ENCODE measurements at regions not wholly inside any gene's neighbourhood (a gene's known extent, or its start where the extent isn't known, plus 50 kb on each side); places are given as distances from the start of the nearest gene placed in this dataset.
"Not testable (repeated sequence)": the region's sequence is repeated elsewhere in the genome, so short reads cannot be mapped to it uniquely, and the experiment has no call there.

GRCh38 chr2:87196720-87197388, 175.2 kb upstream of the PLGLB1 start:
- not testable (repeated sequence) for DNase-seq (ENCODE audit: low read depth in 3 of 3)

- not testable (repeated sequence) for DNase-seq (ENCODE audit: low read depth in 3 of 3)
These were observed 176.8 kb upstream of the PLGLB1 start for GRCh38 chr2:87198422-87198821.

GRCh38 chr2:87199228-87199627, 177.6 kb upstream of the PLGLB1 start:
- DNase-seq (ENCODE audit: low read depth in 3 of 3), result not testable (repeated sequence)

- not testable (repeated sequence) for DNase-seq (ENCODE audit: low read depth in 3 of 3)
These were observed 183.0 kb upstream of the PLGLB1 start for GRCh38 chr2:87204569-87205147.

- not testable (repeated sequence) for DNase-seq (ENCODE audit: low read depth in 3 of 3)
These were observed 191.3 kb upstream of the PLGLB1 start for GRCh38 chr2:87212938-87213337.

- DNase-seq (ENCODE audit: low read depth in 3 of 3), result not testable (repeated sequence)
These were observed 195.4 kb upstream of the PLGLB1 start for GRCh38 chr2:87217005-87217404.

GRCh38 chr2:87217741-87218410, 196.2 kb upstream of the PLGLB1 start:
- DNase-seq (ENCODE audit: low read depth in 3 of 3), result peak; percentile 8 to 81 (median 69)

GRCh38 chr2:87220651-87221050, 199.0 kb upstream of the PLGLB1 start:
- DNase-seq (ENCODE audit: low read depth in 3 of 3), result not testable (repeated sequence)

- DNase-seq (ENCODE audit: low read depth in 3 of 3), result not testable (repeated sequence)
These were observed 200.5 kb upstream of the PLGLB1 start for GRCh38 chr2:87222131-87222530.

- not testable (repeated sequence) for DNase-seq (ENCODE audit: low read depth in 3 of 3)
These were observed 202.2 kb upstream of the PLGLB1 start for GRCh38 chr2:87223873-87224272.

- not testable (repeated sequence) for DNase-seq (ENCODE audit: low read depth in 3 of 3)
These were observed 207.5 kb upstream of the PLGLB1 start for GRCh38 chr2:87229091-87229689.

- DNase-seq (ENCODE audit: low read depth in 3 of 3), result not testable (repeated sequence)
These were observed 208.3 kb upstream of the PLGLB1 start for GRCh38 chr2:87229964-87230363.

- DNase-seq (ENCODE audit: low read depth in 3 of 3), result not testable (repeated sequence)
These were observed 213.8 kb upstream of the PLGLB1 start for GRCh38 chr2:87235333-87235981.

GRCh38 chr2:87237570-87238336, 216.1 kb upstream of the PLGLB1 start:
- DNase-seq (ENCODE audit: low read depth in 3 of 3), result peak in 2 of 3 donors; percentile 2 to 38

- DNase-seq (ENCODE audit: low read depth in 3 of 3), result not testable (repeated sequence)
These were observed 218.0 kb upstream of the PLGLB1 start for GRCh38 chr2:87239558-87240215.

- not testable (repeated sequence) for DNase-seq (ENCODE audit: low read depth in 3 of 3)
These were observed 224.5 kb upstream of the PLGLB1 start for GRCh38 chr2:87246066-87246717.

GRCh38 chr2:87252046-87252445, 230.4 kb upstream of the PLGLB1 start:
- not testable (repeated sequence) for DNase-seq (ENCODE audit: low read depth in 3 of 3)

GRCh38 chr2:87254562-87254961, 232.9 kb upstream of the PLGLB1 start:
- not testable (repeated sequence) for DNase-seq (ENCODE audit: low read depth in 3 of 3)

- DNase-seq (ENCODE audit: low read depth in 3 of 3), result not testable (repeated sequence)
These were observed 233.8 kb upstream of the PLGLB1 start for GRCh38 chr2:87255410-87255809.

GRCh38 chr2:87258887-87259286, 237.2 kb upstream of the PLGLB1 start:
- not testable (repeated sequence) for DNase-seq (ENCODE audit: low read depth in 3 of 3)
